C4-2B (cell line): ENCODE measurements at regions not wholly inside any gene's neighbourhood (a gene's known extent, or its start where the extent isn't known, plus 50 kb on each side); places are given as distances from the start of the nearest gene placed in this dataset.

Source experiments
- ZFX ChIP-seq: fragments of 450-650 bp; IDR thresholded peaks from 2 replicates; pipeline ENCODE4 v1.6.1; 2017
- TF ChIP-seq, protein P1 (sequence below): fragments of 450-650 bp; conservative IDR thresholded peaks from 2 replicates; pipeline ENCODE4 v1.5.1; 2017; ENCODE audit warnings: mild to moderate bottlenecking

DNA sequence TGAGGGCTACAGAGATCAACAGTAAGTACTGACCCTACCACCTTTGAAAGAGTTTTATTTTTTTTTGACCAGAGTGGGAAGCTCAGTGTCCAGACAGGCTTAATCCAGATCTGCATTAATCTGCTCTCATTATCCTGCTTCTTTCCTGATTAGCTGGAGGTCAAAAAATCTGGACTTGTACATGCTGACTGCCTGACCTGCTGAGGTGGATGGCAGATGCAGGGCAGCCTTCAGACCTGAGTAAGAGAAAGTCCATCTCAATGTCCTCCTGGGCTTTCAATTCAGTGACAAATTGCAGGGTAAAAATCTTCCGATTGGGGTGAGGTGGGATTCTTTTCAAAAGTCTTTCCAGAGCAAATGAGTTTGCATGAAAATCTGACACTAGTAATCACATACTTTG, 998.8 kb upstream of the PIK3C3 start:
- no peak for TF ChIP-seq ZFX
- TF ChIP-seq, protein P1, sequence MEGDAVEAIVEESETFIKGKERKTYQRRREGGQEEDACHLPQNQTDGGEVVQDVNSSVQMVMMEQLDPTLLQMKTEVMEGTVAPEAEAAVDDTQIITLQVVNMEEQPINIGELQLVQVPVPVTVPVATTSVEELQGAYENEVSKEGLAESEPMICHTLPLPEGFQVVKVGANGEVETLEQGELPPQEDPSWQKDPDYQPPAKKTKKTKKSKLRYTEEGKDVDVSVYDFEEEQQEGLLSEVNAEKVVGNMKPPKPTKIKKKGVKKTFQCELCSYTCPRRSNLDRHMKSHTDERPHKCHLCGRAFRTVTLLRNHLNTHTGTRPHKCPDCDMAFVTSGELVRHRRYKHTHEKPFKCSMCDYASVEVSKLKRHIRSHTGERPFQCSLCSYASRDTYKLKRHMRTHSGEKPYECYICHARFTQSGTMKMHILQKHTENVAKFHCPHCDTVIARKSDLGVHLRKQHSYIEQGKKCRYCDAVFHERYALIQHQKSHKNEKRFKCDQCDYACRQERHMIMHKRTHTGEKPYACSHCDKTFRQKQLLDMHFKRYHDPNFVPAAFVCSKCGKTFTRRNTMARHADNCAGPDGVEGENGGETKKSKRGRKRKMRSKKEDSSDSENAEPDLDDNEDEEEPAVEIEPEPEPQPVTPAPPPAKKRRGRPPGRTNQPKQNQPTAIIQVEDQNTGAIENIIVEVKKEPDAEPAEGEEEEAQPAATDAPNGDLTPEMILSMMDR, result no peak
